Loucy (cell line): ENCODE measurements at regions not wholly inside any gene's neighbourhood (a gene's known extent, or its start where the extent isn't known, plus 50 kb on each side); places are given as distances from the start of the nearest gene placed in this dataset.

Source experiments
- H2AFZ ChIP-seq: fragments of 200-600 bp; sonication (generic); 2 replicates; pipeline ENCODE4 v1.6.0; 2016; ENCODE audit warnings: antibody characterized with exemption, mild to moderate bottlenecking, low read length, moderate library complexity
- H3F3A ChIP-seq: fragments of 200-600 bp; 2 replicates; pipeline ENCODE4 v1.6.0; 2016; ENCODE audit warnings: antibody characterized with exemption, low read depth, mild to moderate bottlenecking
- H3K27me3 ChIP-seq: fragments of 200-600 bp; sonication (generic); 2 replicates; pipeline ENCODE4 v1.6.1; 2014; ENCODE audit warnings: low read length, mild to moderate bottlenecking; ENCODE audit not compliant: insufficient read depth, poor library complexity, severe bottlenecking
- H3K36me3 ChIP-seq: fragments of 200-600 bp; sonication (generic); 2 replicates; pipeline ENCODE4 v1.6.1; 2016; ENCODE audit warnings: low read length; ENCODE audit not compliant: insufficient read depth
- H3K4me1 ChIP-seq: fragments of 200-600 bp; sonication (generic); 2 replicates; pipeline ENCODE4 v1.5.1; 2014; ENCODE audit warnings: low read length, mild to moderate bottlenecking; ENCODE audit not compliant: insufficient read depth, poor library complexity, severe bottlenecking
- H3K4me2 ChIP-seq: fragments of 200-600 bp; sonication (generic); 2 replicates; pipeline ENCODE4 v1.6.0; 2014; ENCODE audit warnings: antibody characterized with exemption, low read length, low read depth, mild to moderate bottlenecking; ENCODE audit not compliant: poor library complexity, severe bottlenecking
- H3K4me3 ChIP-seq: fragments of 200-600 bp; sonication (generic); 2 replicates; pipeline ENCODE4 v1.5.1; 2014; ENCODE audit warnings: low read length, mild to moderate bottlenecking, mixed read lengths; ENCODE audit not compliant: poor library complexity, severe bottlenecking
- H3K79me2 ChIP-seq: fragments of 200-600 bp; sonication (generic); 2 replicates; pipeline ENCODE4 v1.6.1; 2014; ENCODE audit warnings: low read length; ENCODE audit not compliant: insufficient read depth
- H3K9ac ChIP-seq: fragments of 200-600 bp; sonication (generic); 2 replicates; pipeline ENCODE4 v1.6.0; 2014; ENCODE audit warnings: mild to moderate bottlenecking, low read depth, low read length, moderate library complexity; ENCODE audit not compliant: poor library complexity, severe bottlenecking
- H3K9me2 ChIP-seq: fragments of 200-600 bp; sonication (generic); replicated peaks from 2 replicates; pipeline ENCODE4 v1.6.1; 2016; ENCODE audit warnings: low read depth, low read length, mixed read lengths
- H3K9me3 ChIP-seq: fragments of 200-600 bp; sonication (generic); 2 replicates; pipeline ENCODE4 v1.6.1; 2014; ENCODE audit warnings: mild to moderate bottlenecking, antibody characterized with exemption, low read length, low read depth; ENCODE audit not compliant: insufficient read depth
- H4K20me1 ChIP-seq: fragments of 200-600 bp; sonication (generic); 2 replicates; pipeline ENCODE4 v1.6.0; 2014; ENCODE audit warnings: antibody characterized with exemption, low read length, mild to moderate bottlenecking; ENCODE audit not compliant: insufficient read depth, poor library complexity, severe bottlenecking
- EZH2phosphoT487 ChIP-seq: fragments of 200-600 bp; IDR thresholded peaks from 2 replicates; pipeline ENCODE4 v1.6.1; 2018; ENCODE audit warnings: antibody characterized with exemption, mild to moderate bottlenecking, moderate library complexity, borderline replicate concordance
- TF ChIP-seq, protein P1 (sequence below): fragments of 200-600 bp; sonication (generic); conservative IDR thresholded peaks from 2 replicates; pipeline ENCODE4 v1.5.1; 2014; ENCODE audit warnings: mild to moderate bottlenecking, antibody characterized with exemption, low read length

DNA sequence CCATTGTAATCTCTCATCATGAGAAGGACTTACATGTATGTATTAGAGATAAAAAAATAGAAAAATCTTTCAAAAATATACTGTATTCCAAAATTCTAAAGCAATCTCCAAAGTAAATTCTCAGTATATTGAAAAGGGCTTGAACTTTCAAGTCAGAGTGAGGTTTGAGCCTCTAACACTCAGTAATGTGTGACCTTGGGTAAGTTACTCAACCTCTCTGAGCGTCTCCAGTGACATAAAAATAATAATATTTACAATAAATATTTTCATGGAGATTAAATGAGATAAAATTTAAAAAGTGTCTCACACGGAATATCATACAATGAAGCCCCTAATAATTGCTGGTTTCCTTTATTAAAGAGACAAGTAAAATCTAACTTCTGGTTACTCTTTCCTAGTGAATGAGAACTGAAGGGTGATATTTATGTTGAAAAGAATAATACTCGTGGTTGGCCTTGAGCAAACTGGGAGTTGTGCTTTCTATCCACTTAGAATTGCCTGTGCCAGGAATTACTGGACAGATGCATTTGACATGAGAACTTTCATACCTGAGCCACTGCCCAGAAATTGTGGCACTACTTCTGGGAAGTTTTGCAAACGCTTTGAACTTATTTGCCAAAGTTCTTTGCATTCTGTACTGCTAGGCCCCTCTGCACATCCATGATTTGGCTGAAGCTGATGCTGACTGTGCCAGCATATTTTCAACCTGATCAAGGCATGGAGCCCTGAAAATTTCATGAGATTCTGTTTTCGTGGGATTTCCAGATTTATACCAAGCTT lies 933.7 kb downstream of the GALC start:
- Histone ChIP-seq H3K36me3 (no peaks in the 10 kb centered on the region), H3K9me3 (no peaks in the 10 kb centered on the region), H3K4me1 (no peaks in the 10 kb centered on the region), H3K79me2 (no peaks in the 10 kb centered on the region), H2AFZ (no peak overlapping the region), H3K9me2 (no peaks in the 10 kb centered on the region), H3K4me3 (no peak overlapping the region), H4K20me1 (no peaks in the 10 kb centered on the region), H3K9ac (no peak overlapping the region), H3K27me3 (no peaks in the 10 kb centered on the region), H3K4me2 (no peak overlapping the region), H3F3A (no peaks in the 10 kb centered on the region)
- no peak for TF ChIP-seq EZH2phosphoT487
- TF ChIP-seq, protein P1, sequence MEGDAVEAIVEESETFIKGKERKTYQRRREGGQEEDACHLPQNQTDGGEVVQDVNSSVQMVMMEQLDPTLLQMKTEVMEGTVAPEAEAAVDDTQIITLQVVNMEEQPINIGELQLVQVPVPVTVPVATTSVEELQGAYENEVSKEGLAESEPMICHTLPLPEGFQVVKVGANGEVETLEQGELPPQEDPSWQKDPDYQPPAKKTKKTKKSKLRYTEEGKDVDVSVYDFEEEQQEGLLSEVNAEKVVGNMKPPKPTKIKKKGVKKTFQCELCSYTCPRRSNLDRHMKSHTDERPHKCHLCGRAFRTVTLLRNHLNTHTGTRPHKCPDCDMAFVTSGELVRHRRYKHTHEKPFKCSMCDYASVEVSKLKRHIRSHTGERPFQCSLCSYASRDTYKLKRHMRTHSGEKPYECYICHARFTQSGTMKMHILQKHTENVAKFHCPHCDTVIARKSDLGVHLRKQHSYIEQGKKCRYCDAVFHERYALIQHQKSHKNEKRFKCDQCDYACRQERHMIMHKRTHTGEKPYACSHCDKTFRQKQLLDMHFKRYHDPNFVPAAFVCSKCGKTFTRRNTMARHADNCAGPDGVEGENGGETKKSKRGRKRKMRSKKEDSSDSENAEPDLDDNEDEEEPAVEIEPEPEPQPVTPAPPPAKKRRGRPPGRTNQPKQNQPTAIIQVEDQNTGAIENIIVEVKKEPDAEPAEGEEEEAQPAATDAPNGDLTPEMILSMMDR: no peak

DNA sequence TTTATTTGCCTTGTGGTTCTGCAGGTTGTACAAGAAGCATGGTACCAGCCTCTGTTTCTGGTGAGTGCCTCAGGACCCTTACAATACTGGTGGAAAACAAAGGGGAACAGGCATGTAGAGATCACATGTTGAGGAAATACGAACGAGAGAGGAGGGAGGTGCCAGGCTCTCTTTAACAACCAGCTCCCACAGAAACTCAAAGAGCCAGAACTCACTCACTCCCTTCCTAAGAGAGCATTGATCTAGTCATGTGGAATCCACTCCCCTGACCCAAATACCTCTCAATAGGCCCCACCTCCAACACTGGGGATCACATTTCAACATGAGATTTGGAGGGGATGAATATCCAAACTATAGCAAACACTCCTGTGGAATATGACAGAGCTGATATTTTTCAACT lies 938.0 kb downstream of the GALC start:
- Histone ChIP-seq H3K36me3 (no peaks in the 10 kb centered on the region), H3K9me3 (no peaks in the 10 kb centered on the region), H3K9me2 (no peaks in the 10 kb centered on the region), H3K27me3 (no peaks in the 10 kb centered on the region), H3K4me2 (no peak overlapping the region), H2AFZ (no peak overlapping the region), H3K4me3 (no peak overlapping the region), H3F3A (no peaks in the 10 kb centered on the region), H4K20me1 (no peaks in the 10 kb centered on the region), H3K4me1 (no peaks in the 10 kb centered on the region), H3K79me2 (no peaks in the 10 kb centered on the region), H3K9ac (no peak overlapping the region)
- no peak for TF ChIP-seq EZH2phosphoT487
- TF ChIP-seq, protein P1: no peak

DNA sequence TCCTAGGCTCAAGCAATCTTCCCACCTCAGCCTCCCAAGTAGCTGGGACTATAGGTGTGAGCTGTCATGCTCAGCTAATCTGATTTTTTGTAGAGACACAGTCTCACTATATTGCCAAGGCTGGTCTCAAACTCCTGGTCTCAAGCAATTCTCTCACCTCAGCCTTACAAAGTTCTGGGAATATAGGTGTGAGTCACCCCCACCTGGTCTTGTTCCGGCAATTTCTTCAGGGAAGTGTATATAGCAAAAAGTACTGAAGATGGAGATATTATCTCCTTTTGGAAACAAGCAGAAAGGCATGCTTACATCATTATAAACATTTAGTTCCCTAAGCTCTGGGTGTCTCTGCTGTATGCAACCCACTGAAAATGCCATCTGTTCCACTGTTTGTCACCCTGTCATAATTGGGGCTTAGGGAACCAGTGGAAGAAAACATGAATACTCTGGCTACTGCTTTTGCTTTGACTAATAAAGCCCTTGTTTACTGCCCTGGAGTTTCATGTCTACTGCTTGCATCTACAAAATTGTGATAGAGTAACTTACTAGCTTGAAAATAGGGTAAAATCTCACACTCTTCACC lies 940.2 kb downstream of the GALC start:
- no peaks in the 10 kb centered on the region for H3K36me3 ChIP-seq
- H3K9ac ChIP-seq: no peak overlapping the region
- no peak overlapping the region for H3K4me3 ChIP-seq
- no peaks in the 10 kb centered on the region for H3K9me3 ChIP-seq
- H4K20me1 ChIP-seq: no peaks in the 10 kb centered on the region
- TF ChIP-seq, protein P1: no peak
- no peak for TF ChIP-seq EZH2phosphoT487
- H3K4me1 ChIP-seq: no peaks in the 10 kb centered on the region
- H3F3A ChIP-seq: no peaks in the 10 kb centered on the region
- H3K27me3 ChIP-seq: no peaks in the 10 kb centered on the region
- H2AFZ ChIP-seq: no peak overlapping the region
- no peaks in the 10 kb centered on the region for H3K9me2 ChIP-seq
- no peaks in the 10 kb centered on the region for H3K79me2 ChIP-seq
- no peak overlapping the region for H3K4me2 ChIP-seq
